PC-3 (cell line): ENCODE measurements at regions not wholly inside any gene's neighbourhood (a gene's known extent, or its start where the extent isn't known, plus 50 kb on each side); places are given as distances from the start of the nearest gene placed in this dataset.

Experiments used
- ATAC-seq: fragments of 200-7000 bp; cut with Tn5 transposase; 2 replicates; pipeline ENCODE4 v1.9.1; 2020; ENCODE audit warnings: mild to moderate bottlenecking, moderate library complexity
- BruUV-seq: library from RNA; stranded (reverse); fragments of 400-500 nt; replicated peaks from 2 replicates; lab custom pipeline; 2021; lab: Mats Ljungman, UMichigan
- CTCF ChIA-PET: fragments of 300-600 bp; sonication (Branson Sonifier 250); formaldehyde crosslinking; loops from one replicate; lab custom pipeline; 2022; ENCODE audit warnings: antibody characterized with exemption; lab: Charles Lee
- POLR2A ChIA-PET: fragments of 300-600 bp; sonication (Branson Sonifier 250); formaldehyde crosslinking; loops from one replicate; lab custom pipeline; 2022; ENCODE audit warnings: antibody characterized with exemption; ENCODE audit not compliant: unreplicated experiment; lab: Charles Lee
- DNase-seq: peaks from one replicate; pipeline ENCODE4 v3.0.0-alpha.2; 2015
- H2AFZ ChIP-seq: fragments of 300-600 bp; sonication (generic); 2 replicates; pipeline ENCODE4 v1.6.0; 2016; ENCODE audit warnings: antibody characterized with exemption, low read length
- H3F3A ChIP-seq: fragments of 300-600 bp; sonication (generic); one replicate; pipeline ENCODE4 v1.6.0; 2017; ENCODE audit warnings: antibody characterized with exemption, low read length, control low read depth, mild to moderate bottlenecking; ENCODE audit not compliant: unreplicated experiment
- H3K27ac ChIP-seq: fragments of 300-600 bp; sonication (generic); 2 replicates; pipeline ENCODE4 v1.5.1; 2016; ENCODE audit warnings: mild to moderate bottlenecking, low read length
- H3K27me3 ChIP-seq: fragments of 300-600 bp; sonication (generic); 2 replicates; pipeline ENCODE4 v1.6.1; 2016; ENCODE audit warnings: low read length, mixed read lengths
- H3K36me3 ChIP-seq: fragments of 300-600 bp; sonication (generic); 2 replicates; pipeline ENCODE4 v1.6.1; 2016; ENCODE audit warnings: low read depth, mixed run types, low read length, mixed read lengths
- H3K4me1 ChIP-seq: fragments of 300-600 bp; sonication (generic); 2 replicates; pipeline ENCODE4 v1.5.1; 2016; ENCODE audit warnings: low read length; ENCODE audit not compliant: insufficient read depth
- H3K4me2 ChIP-seq: fragments of 300-600 bp; sonication (generic); 2 replicates; pipeline ENCODE4 v1.6.0; 2016; ENCODE audit warnings: low read length
- H3K4me3 ChIP-seq: fragments of 300-600 bp; sonication (generic); 2 replicates; pipeline ENCODE4 v1.5.1; 2016; ENCODE audit warnings: mild to moderate bottlenecking, low read length, mixed read lengths
- H3K79me2 ChIP-seq: fragments of 300-600 bp; sonication (generic); 2 replicates; pipeline ENCODE4 v1.6.1; 2017; ENCODE audit warnings: low read length, mixed read lengths
- H3K9ac ChIP-seq: fragments of 300-600 bp; sonication (generic); 2 replicates; pipeline ENCODE4 v1.6.0; 2016; ENCODE audit warnings: mild to moderate bottlenecking, low read length
- H3K9me2 ChIP-seq: fragments of 300-600 bp; sonication (generic); replicated peaks from 2 replicates; pipeline ENCODE4 v1.6.1; 2016; ENCODE audit warnings: mixed run types, low read length, mixed read lengths
- H3K9me3 ChIP-seq: fragments of 300-600 bp; sonication (generic); 2 replicates; pipeline ENCODE4 v1.6.1; 2016; ENCODE audit warnings: low read length, mixed read lengths
- H4K20me1 ChIP-seq: fragments of 300-600 bp; sonication (generic); 2 replicates; pipeline ENCODE4 v1.6.1; 2016; ENCODE audit warnings: low read length, mixed read lengths
- EZH2 ChIP-seq: fragments of 300-600 bp; sonication (generic); IDR thresholded peaks from one replicate; pipeline ENCODE4 v1.6.1; 2017; ENCODE audit warnings: antibody characterized with exemption, mild to moderate bottlenecking, low read length; ENCODE audit not compliant: unreplicated experiment
- EZH2phosphoT487 ChIP-seq: fragments of 300-600 bp; sonication (generic); IDR thresholded peaks from 2 replicates; pipeline ENCODE4 v1.6.1; 2018; ENCODE audit warnings: mild to moderate bottlenecking, antibody characterized with exemption, low read length, borderline replicate concordance
- intact Hi-C: fragments of 100-400 bp; cut with micrococcal nuclease; formaldehyde crosslinking; loops from 2 replicates; pipeline ENCODE4 v1.9.0; 2023
- TF ChIP-seq, protein P1 (sequence below): fragments of 300-600 bp; sonication (generic); conservative IDR thresholded peaks from 2 replicates; pipeline ENCODE4 v1.5.1; 2017; ENCODE audit warnings: antibody characterized with exemption, low read depth, mild to moderate bottlenecking, low read length

GRCh38 chr15:70340494-70340870 is 242.8 kb upstream of the TLE3 start:
- Histone ChIP-seq H2AFZ (no peak overlapping the region), H3K9ac (no peak overlapping the region), H3K79me2 (no peaks in the 10 kb centered on the region), H3K4me1 (no peaks in the 10 kb centered on the region), H3F3A (no peaks in the 10 kb centered on the region), H4K20me1 (no peaks in the 10 kb centered on the region), H3K27ac (no peak overlapping the region), H3K27me3 (no peaks in the 10 kb centered on the region), H3K4me2 (no peak overlapping the region), H3K9me2 (no peaks in the 10 kb centered on the region), H3K36me3 (no peaks in the 10 kb centered on the region), H3K4me3 (no peak overlapping the region), H3K9me3 (no peaks in the 10 kb centered on the region)
- ChIA-PET CTCF (no interaction called here), POLR2A (no interaction called here)
- no TSS peak for BruUV-seq
- intact Hi-C loops: no loop called here
- no peak for DNase-seq
- TF ChIP-seq, protein P1, sequence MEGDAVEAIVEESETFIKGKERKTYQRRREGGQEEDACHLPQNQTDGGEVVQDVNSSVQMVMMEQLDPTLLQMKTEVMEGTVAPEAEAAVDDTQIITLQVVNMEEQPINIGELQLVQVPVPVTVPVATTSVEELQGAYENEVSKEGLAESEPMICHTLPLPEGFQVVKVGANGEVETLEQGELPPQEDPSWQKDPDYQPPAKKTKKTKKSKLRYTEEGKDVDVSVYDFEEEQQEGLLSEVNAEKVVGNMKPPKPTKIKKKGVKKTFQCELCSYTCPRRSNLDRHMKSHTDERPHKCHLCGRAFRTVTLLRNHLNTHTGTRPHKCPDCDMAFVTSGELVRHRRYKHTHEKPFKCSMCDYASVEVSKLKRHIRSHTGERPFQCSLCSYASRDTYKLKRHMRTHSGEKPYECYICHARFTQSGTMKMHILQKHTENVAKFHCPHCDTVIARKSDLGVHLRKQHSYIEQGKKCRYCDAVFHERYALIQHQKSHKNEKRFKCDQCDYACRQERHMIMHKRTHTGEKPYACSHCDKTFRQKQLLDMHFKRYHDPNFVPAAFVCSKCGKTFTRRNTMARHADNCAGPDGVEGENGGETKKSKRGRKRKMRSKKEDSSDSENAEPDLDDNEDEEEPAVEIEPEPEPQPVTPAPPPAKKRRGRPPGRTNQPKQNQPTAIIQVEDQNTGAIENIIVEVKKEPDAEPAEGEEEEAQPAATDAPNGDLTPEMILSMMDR: no peak
- TF ChIP-seq EZH2 (no peak), EZH2phosphoT487 (no peak)
- ATAC-seq: no peak

DNA sequence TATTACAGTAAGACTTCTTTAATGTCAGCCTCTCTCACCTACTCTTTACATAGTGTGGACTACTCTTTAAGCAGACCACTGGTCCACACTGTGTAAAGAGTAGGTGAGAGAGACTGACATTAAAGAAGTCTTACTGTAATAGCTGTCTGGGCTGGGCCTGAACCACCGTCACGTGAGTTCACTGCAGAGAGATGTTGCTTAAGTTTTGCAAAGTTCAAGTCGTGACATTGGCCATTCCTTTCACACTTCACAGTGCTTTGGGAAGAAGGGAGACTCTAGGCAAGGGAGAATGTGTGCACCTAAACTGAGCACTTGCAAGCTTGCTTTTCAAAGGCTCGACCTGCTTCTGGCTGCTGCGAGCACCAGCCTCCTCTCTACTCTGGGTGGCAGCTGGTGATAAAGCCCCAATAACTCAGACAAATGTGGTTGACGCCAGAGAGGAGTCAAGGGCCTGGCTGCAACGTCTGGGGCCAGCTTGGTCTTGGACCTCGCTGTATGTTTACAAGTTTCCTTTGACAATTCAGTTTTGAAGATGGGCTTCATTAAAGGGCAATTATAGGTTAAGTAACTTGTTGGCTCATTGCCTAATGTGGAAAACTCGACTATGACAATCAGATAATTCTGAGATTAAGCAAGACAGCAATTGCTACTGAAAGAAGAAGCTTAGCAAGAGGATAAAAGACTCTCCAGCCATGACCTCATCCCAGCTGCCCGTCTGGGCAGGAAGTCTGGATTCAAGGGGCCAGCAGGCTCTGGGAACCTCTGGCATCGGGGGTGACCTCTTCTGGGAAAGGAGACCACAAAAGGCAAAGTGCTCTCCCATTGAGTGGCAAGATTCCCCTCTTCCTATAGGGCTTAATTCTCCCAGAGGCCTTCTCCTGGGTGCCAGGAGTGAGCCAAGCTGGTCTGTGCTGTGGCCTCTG is 242.1 kb upstream of the TLE3 start:
- POLR2A ChIA-PET: no interaction called here

DNA sequence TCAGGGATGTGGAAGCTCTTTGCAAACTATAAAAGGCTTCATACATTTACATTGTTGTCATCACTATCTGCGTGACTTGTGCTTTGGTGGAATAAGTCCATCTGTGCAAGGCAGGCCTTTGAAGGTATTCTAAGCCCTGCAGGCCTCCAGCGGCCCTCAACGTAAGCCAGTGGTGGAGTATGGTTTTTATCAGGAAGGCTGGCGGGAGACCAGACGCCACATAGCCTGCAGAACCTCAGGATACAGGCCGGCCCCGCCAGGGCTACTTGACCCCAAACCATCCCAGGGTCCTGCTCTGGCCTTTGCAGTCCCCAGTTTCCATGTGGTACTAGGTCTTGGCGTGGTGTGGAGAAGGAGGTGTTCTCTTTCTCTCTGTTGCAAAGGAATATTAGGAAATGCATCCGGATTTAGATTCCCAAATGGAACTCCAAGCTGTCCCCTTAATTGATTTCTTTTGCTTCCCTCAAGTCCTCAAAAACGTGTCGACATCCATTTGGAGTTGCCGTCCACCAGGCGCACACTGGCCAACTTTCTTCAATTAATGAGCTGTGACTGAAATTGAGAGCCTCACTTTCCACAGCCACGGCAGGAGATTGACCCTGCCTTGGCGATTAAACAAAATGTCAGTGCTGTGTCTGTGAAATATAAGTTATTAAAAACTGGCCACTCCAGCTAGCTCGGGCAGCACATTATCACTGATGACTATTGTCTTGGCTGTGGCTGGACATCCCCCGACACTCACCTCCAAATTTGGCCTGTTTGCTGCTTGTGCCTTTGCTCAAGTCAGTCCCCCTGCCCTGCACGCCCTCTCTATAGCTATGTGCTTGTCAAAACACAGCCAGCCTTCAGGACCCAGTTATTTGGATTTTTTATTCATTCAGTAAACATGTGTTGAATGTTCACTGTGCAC is 239.8 kb upstream of the TLE3 start:
- Histone ChIP-seq H3F3A (no peaks in the 10 kb centered on the region), H2AFZ (no peak overlapping the region), H3K4me2 (no peak overlapping the region), H3K79me2 (no peaks in the 10 kb centered on the region), H3K9me2 (no peaks in the 10 kb centered on the region), H4K20me1 (no peaks in the 10 kb centered on the region), H3K27me3 (no peaks in the 10 kb centered on the region), H3K27ac (no peak overlapping the region), H3K4me1 (no peaks in the 10 kb centered on the region), H3K36me3 (no peaks in the 10 kb centered on the region), H3K4me3 (no peak overlapping the region), H3K9me3 (no peaks in the 10 kb centered on the region), H3K9ac (no peak overlapping the region)
- no peak for ATAC-seq
- intact Hi-C loops: no loop called here
- BruUV-seq: no TSS peak
- TF ChIP-seq EZH2phosphoT487 (no peak), EZH2 (no peak)
- TF ChIP-seq, protein P1: no peak
- DNase-seq: no peak
- POLR2A ChIA-PET: no interaction called here
- CTCF ChIA-PET: no interaction called here

More for the DNA sequence above, 242.1 kb upstream of the TLE3 start:
- H3K4me3 ChIP-seq: no peak overlapping the region
- no peaks in the 10 kb centered on the region for H3K36me3 ChIP-seq
- no peak overlapping the region for H3K27ac ChIP-seq
- no TSS peak for BruUV-seq
- CTCF ChIA-PET: no interaction called here
- H3K4me2 ChIP-seq: no peak overlapping the region
- H3K9me2 ChIP-seq: no peaks in the 10 kb centered on the region
- H4K20me1 ChIP-seq: no peaks in the 10 kb centered on the region
- no peaks in the 10 kb centered on the region for H3K9me3 ChIP-seq
- no peak overlapping the region for H3K9ac ChIP-seq
- no peaks in the 10 kb centered on the region for H3K4me1 ChIP-seq
- no peaks in the 10 kb centered on the region for H3F3A ChIP-seq
- no peak for TF ChIP-seq EZH2phosphoT487
- ATAC-seq (no peak), DNase-seq (no peak)
- H3K79me2 ChIP-seq: no peaks in the 10 kb centered on the region
- intact Hi-C loops: no loop called here
- no peak overlapping the region for H2AFZ ChIP-seq
- H3K27me3 ChIP-seq: no peaks in the 10 kb centered on the region
